ENCODE measurements at regions not wholly inside any gene's neighbourhood (a gene's known extent, or its start where the extent isn't known, plus 50 kb on each side); places are given as distances from the start of the nearest gene placed in this dataset.

DNA sequence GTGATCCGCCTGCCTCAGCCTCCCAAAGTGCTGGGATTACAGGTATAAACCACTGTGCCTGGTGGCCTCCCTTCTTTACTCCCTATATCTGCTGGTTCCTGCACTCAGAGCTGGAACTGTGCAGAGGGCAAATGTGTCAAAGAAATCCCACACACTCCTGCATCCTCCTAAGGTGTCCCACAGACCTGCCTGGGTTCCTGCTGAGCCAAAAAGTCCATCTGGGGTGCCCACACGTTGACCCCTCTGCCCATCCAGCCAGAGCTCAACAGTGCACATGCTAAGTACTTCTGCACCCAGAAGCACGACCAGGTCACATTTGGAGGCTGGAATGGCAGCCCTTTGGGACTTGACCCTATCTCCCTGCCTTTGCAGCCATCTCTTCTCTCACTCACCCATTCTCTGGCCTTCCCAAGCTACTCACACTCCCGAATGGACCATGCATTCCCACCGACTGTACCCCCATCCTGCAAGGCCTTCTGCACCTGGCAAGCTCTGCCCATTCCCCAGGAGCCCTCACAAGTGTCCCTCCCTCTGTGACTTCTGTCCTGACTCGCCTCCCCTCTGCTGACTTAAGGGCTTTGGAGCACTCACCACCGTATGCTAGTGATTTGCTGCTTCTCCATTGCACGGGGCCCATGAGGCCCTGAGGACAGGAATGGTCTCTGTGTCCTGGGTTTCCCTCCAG is 152.1 kb downstream of the KCTD15 start:
- no peak for DNase-seq

DNA sequence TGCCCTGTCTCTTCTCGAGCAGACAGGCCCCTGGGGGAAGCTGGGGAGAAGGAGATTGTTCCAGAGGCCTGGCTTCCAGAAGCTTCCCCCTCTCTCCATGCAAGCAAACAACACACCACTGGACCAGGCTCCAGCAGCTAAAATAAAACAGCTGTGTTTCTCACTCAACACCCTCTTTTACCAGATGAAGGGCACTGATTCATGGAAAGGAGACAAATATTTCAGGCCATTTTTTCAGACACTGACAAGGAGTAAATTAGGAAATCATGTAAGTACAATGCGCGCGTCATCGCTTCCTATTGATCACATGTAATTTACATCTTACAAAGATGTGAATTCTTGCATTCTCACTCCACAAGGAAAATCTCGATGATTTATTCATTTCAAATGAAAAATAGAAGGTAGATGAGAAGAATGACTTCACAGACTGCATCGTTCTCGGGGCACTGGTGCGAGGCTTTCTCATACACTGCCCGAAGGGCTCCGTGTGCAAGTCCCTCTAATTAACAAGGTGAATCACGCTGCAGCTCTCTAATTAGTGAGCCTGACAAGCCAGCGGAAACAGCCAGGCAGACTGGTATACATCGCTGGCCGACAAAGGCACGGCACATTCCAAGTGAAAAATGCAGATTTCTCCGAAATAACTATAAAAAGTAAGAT is 153.6 kb downstream of the KCTD15 start:
- no peak for DNase-seq

DNA sequence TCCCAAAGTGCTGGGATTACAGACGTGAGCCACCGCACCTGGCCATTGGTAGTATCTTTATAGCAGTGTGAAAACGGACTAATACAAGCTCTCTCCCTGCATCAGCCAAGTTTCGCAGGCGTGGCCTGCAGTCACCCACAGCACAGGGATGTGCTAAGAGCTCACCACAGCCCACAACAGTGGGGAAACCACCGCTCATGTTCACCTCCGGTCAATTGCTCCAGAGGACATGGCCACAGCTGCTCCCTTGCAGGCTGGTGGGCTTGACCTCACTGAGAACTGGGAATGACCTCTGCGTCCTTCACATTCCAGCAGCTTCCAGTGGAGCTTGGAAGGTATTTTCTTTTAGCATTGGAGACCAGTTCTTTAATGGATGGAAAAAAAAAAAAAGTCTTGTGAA is 156.4 kb downstream of the KCTD15 start:
- no peak for DNase-seq

DNA sequence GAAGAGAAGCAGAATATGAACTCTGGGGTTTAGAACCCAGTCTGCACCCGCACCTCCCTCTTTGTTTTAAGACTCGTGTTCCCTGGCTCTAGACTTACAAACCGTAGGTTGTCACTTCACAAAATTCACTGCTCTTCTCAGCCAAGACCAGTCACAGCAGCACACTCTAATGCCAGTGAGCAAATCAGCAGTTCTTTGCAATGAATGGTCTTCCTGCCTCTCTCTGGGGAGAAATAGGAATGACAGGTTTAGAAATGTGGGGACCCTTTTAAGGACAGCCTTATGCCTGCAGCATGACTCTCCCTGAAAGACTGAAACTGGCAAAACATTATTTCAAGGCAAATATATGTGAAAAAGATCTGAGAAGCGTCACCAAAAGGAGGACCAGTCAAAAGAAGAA is 156.9 kb downstream of the KCTD15 start:
- no peak for DNase-seq

DNA sequence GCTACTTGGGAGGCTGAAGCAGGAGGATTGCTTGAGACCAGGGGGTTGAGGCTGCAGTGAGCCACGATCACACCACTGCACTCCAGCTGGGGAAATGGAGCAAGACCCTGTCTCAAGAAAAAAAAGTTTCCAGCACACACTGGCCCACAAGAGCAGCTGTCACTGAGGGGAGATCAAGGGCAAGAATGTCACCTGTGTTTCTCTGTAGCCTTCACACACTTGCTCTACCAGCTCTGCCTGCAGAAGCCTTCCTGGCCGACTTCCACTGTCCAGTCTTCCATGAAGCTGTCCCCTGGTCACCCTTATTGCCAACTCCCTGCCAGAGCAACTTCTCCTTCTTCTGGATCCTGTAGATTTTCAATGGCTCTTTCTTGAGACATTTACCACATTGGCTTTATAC is 158.0 kb downstream of the KCTD15 start:
- no peak for DNase-seq

DNA sequence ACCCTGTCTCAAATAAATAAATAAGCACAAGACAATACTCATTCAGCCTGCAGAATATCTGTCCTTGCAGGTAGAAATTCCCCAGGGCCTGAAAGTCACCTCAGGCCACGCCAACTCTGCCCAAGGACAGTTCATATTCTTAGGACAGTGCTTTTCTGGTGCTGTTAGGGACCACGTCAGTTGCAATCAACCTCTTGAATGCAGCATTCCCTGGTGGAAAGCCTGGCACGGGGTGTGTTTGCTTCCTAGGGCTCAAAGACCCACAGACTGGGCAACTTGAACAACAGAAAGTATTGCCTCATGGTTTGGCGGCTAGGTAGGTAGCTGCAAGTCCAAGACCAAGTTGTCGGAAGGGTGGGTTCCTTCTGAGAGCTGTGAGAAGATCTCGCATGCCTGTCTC is 160.3 kb downstream of the KCTD15 start:
- DNase-seq = no peak

DNA sequence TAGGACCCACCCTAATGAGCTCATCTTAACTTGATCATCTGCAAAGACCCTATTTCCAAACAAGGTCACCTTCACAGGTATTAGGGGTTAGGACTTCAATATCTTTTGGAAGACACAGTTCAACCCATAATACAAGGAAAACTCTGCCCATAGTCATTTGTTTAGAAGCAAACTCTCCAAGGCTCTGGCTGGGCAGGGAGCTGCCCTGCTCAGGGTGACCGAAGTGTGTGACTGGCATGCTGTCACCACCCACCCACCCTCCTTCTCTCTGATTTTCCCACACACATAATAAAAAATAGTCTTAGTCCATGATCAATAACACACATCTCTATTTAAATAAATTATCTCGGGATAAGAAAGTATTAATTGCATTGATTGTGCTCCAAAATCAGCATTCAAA is 161.1 kb downstream of the KCTD15 start:
- no peak for DNase-seq

DNA sequence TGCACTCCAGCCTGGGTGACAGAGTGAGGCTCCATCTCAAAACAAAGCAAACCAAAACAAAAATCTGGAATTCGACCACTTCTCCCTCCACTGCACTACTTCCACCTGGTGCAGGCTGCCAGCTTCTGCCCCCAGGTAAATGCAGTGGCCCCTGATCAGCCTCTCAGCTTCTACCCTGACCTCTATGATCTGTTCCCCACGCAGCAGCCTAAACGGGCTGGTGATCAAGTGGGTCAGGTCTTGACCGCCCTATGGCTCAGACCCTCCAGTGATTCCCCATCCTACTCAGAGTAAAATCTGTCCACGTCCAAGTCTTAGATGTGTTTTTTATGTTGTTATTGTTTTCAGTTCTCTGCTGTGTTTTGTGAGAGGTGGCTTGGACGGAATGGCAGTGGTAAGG is 163.9 kb downstream of the KCTD15 start:
- DNase-seq = no peak

DNA sequence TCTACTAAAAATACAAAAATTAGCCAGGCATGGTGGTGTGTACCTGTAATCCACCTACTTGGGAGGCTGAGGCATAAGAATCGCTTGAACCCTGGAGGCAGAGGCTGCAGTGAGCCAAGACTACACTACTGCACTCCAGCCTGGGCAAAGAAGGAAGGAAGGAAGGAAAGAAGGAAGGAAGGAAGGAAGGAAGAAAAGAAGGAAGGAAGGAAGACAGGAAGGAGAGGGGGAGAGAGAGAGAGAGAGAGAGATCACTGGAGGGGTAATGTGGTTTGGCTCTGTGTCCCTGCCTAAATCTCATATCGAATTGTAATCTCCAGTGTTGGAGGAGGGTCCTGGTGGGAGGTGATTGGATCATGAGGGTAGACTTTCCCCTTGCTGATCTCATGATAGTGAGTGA is 165.5 kb downstream of the KCTD15 start:
- DNase-seq = no peak

DNA sequence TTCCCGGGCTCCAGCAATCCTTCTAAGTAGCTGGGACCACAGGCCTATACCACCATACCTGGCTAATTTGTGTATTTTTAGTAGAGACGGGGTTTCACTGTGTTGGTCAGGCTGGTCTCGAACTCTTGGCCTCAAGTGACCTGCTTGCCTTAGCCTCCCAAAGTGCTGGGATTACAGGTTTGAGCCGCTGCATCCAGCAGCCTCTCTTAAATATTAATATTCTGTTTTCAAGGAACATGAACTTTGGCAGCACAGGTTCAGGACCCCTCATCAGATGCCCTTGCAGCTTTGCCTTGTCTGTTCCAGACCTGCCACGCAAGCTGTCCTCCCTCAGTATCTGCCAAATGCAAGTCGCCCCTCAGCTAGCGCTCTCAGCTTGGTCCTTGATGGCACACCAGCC is 166.8 kb downstream of the KCTD15 start:
- DNase-seq = no peak

DNA sequence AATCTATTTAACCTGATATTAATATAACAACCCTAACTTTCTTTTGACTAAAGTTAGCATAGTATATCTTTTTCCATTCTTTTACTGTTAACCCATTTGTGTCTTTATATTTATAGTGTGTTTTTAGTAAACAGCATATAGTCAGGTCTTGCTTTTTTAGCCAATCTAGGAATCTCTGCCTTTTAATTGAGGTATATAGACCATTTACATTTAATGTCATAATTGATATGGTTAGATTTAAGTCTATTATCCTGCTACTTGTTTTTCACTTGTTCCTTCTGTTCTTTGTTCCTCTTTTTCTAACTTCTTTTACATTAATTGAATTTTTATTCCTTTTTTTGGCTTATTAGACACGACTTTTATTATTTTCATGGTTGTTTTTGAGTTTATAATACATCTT is 174.4 kb downstream of the KCTD15 start:
- DNase-seq = no peak

DNA sequence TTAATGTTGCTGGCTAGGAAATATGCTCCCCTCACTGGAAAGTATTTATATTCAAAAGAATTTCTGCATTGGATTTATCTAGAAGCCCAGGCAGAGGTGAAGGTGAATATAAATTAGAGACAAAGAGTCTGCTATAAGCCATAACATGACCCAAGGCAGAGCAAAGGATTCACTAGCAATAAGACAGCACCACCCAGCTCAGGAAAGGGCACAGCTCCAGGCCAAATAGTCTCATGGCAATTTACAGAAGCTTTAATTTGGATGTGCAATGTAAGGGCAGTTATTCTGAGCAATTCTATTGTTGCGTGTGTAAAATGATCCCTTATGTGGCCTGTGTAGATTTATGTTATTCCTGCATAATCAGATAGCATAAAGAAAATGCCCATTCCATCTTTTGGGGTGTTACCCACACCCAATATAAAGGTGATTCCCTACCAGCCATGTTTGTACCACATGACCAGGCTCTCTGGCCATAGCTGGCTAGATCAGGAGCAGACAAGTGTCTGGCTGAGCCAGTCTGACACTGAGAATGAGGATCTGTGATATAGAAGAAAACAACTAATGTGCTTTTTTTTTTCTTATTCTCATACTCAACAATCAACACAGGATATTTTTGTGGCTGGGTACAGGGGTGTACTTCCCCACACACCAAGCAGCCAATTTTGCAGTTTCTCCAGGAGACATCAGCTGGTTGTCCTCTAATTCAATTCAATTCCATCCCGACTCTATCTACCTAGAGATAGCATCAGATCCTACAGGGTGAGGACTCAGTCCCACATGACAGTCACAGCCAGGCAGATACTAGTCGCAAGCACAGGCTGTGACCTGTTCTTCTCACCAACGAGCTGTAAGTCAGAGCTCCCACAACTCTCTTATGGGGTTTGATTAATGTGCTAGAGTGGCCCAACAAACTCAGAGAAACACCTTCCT is 181.4 kb downstream of the KCTD15 start:
- DNase-seq = no peak

DNA sequence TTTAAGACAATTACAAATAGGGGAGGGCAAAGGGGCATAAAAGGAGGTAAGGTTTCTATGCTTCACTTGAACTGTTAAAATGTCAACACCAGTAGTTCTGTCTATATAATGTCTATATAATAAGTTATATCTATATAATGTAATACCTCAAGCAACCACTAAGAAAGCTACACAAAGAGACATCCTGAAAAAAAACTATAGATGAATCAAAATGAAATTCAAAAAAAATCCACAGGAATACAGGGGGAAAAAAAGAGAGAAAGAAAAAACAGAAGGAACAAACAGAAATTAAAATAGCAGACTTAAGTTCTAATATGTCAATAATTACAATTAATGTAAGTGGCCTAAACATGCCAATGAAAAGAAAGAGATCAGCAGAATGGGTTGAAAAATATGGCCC is 186.0 kb downstream of the KCTD15 start:
- no peak for DNase-seq

DNA sequence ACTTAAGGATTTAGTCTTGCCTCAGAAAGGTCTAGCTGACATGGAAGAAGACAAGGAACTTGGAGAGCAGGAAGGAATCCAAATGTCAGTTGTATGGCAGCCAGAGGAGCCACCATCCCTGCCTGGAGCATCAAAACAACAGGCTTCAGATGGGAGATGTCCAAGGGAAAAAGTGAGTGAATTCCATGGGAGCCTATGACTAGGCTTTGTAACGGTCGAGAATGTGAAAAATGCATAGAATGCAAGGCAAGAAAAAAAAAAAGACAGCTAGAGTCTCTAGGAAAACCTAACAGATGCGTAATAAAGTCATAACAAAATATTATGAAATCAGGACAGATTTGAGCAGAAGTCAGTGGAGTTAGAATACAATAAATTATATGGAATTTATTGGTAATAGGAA is 183.7 kb upstream of the LSM14A start:
- no peak for DNase-seq

DNA sequence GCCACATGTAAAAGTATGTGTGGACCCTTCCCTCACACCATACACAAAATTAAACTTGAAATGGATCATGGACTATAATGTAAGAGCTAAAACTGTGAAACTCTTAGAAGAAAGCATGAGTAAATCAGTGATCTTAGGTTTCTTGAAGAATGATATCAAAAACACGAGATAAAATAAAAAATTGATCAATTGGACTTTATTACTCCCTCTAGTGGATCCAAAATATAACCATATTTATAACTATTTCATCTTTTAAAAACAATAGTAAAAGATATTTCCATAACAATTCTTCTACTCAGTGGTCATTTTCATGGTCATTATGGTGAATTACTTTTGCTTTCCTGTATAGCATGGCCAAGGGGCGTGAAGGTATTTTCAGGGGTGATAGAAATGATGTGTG is 174.6 kb upstream of the LSM14A start:
- DNase-seq = no peak

DNA sequence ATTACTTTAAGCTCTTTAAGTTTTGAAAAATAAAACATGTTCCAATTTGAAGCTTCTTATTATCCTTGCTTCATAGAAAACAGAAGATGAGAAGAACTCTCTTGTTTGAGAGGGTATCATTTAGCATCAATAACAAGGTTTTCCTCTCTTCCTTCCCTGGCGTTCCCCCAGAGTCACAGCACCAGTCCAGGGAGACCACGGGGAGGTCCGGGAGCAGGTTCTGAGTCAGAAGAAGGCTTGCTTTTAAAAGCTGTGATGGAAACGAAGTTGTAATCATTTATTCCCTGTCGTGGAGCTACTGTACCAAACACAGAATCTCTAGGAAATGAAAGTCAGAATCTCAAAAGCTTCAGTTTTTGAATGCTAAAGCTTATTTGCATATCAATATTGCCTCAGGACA is 174.0 kb upstream of the LSM14A start:
- no peak for DNase-seq

DNA sequence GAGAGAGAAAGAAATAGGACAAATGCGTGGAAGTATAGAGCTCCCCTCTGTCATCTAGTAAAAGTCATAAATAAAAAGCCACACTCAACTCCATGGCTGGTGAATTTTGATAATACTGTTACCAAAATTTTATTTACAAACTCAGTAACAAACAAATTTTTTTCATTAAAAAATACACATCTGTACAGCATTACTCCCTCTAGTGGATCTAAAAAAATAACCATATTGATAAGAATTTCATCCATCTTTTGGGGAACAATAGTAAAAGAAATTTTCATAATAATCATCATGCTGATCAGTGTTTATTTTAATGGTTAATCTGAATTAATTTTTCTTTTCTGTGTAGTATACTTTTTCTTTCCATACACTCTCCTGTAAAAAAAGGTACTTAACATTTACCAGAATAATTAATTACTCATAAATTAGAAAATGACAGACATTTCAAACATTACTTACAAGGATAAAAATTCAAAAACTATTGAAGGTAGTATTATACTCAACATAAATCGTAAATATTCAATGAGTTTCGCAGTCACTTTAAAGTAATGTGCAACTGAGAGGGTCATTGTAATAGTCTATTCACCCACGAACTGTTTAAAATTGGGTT is 173.5 kb upstream of the LSM14A start:
- DNase-seq = no peak

DNA sequence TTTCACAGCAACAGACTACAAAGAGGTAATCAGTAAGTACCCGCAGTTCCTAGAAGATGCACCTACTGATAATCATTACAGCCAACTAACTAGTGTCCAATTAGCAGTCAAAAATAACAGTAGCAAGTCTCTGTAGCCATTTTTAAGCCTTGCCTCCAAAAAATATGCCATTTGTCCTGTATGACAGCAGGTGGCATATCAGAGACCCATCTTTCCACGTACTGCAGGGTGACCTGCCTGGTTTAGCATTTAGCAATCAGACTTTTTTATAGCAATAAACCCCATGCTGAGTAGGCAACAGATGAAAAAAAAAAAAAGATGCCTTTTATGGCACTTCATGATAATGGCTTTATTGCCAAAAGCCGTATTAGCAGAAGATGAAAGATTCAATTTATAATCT is 155.3 kb upstream of the LSM14A start:
- DNase-seq = no peak

DNA sequence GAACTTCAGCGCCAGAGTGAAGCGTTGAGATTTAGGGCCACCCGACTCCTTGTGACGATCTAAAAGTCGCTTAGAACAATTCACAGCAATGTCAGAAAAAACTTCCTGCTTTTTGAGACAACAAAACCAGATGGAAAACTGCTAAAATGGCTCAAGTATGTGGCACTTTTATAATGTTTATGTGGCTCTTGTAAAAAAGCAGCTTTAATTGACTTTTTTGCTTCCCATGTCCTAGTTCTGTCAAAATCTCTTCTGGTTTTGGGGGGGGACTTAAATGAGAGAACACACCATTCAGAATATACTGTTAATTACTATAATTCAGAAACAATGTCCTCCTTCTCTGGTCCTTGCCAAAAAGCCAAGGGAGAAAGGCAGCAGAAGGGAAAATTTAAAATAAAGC is 154.7 kb upstream of the LSM14A start:
- DNase-seq = no peak

DNA sequence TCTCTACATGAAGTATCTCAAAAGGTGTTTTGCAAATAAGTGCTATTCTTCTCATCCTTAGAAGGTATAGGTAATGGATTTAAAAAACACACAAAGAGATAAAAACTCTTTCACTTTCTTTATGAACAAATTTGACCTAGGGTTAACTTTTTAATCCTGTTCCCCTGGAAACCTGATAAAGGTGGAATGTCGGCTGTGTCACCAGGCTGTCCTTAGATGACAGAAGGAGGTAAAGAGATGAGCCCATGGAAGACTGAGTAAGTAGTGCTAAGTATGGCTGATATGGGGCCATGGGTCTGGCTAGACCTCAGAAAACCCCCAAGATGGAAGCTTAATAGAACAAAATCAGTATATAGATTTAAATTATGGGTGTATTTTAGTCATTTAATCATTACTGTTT is 153.8 kb upstream of the LSM14A start:
- no peak for DNase-seq

DNA sequence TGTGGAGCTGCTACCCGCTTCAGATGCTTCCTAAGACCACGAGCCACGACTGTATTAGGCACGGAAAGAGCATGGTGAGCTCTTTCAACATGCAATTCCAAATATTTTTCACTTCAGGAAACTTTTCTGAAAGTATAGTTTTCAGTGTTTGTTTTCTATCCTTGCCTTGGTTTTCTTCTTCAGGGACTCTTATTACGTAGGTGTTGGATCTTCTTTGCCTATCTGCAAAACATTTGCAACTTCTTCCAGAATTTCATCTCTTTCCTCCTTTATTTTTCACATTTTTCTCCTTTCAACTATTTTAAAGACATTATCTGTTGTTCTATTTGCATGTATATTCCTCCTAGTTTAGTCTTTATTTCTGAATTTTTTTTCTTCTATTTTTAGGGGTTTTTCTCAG is 148.9 kb upstream of the LSM14A start:
- no peak for DNase-seq

DNA sequence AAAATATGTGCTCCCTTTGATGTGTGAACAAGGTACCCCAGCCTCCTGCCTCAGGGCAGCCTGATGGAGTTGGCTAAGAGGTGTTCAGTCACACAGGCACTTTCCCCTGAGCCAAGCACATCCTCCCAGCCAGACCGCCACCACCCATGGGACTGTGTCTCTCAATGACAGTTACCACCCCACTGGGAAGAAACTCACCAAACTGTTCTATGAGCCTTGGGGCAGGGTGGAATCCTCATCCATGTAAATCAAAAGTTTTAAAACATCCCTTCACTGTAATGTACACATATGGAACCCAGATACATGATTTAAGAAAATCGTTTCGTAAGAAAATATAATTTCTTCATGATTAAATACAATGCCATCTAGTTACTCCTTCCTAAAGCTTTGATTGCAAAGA is 138.4 kb upstream of the LSM14A start:
- no peak for DNase-seq

DNA sequence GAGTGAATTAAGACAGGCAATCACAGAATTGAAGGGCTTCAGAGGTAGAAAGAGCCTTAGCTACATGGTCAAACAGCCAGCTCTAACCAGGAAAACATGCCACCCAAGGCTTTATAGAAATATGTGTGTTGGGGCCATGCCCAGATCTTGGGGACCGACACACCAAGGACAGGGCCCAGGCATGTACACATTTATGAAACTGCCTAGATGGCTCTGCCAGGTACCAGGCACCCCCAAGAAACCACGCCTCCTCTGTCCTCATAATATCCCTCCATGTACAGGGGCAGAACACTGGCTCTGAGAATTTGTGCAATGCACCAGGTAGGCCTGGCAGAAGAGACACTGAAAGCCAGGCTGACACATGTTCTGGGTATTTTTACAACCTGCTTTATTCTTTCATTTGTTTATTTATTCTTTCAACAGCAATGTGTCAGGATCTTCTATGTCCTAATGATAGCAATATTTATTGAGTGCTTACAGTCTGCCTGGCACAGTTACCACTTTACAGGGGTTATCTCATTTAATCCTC is 137.9 kb upstream of the LSM14A start:
- no peak for DNase-seq

Measured in right kidney (tissue), 1 donor.